ENCODE measurements at regions not wholly inside any gene's neighbourhood (a gene's known extent, or its start where the extent isn't known, plus 50 kb on each side); places are given as distances from the start of the nearest gene placed in this dataset.

- H4K20me1 ChIP-seq (ENCODE audit: insufficient read depth, low read length): no peaks in the 10 kb centered on the region
- H3K79me2 ChIP-seq (ENCODE audit: low read length): no peaks in the 10 kb centered on the region
- no peak overlapping the region for H3K27ac ChIP-seq (ENCODE audit: low read length)
- no peak overlapping the region for H3K9ac ChIP-seq (ENCODE audit: low read length)
- H3K27me3 ChIP-seq (replicated peaks; ENCODE audit: insufficient read depth, low read length): no peaks in the 10 kb centered on the region
- no peaks in the 10 kb centered on the region for H3K36me3 ChIP-seq (replicated peaks; ENCODE audit: insufficient read depth, low read length)
- H3K4me2 ChIP-seq (ENCODE audit: low read depth, low read length): no peak overlapping the region
- H3K9me2 ChIP-seq (replicated peaks; ENCODE audit: insufficient read depth, low read length): no peaks in the 10 kb centered on the region
- DNase-seq: no peak
- no peak overlapping the region for H2AFZ ChIP-seq (ENCODE audit: low read length)
- TF ChIP-seq CTCF (IDR thresholded peaks at IDR 0.05; ENCODE audit: low read length): no peak
- H3F3A ChIP-seq (ENCODE audit: insufficient read depth, low read length): no peaks in the 10 kb centered on the region
- H3K9me3 ChIP-seq (replicated peaks; ENCODE audit: insufficient read depth, low read length): no peaks in the 10 kb centered on the region
- H3K4me1 ChIP-seq (ENCODE audit: low read length): no peaks in the 10 kb centered on the region
- no peak overlapping the region for H3K4me3 ChIP-seq (ENCODE audit: low read length)
Measured at GRCh38 chr11:40062616-40063015, 1396.8 kb downstream of the LRRC4C start.

GRCh38 chr11:40061221-40061620 lies 1398.2 kb downstream of the LRRC4C start:
- Histone ChIP-seq H3K27me3 (replicated peaks; ENCODE audit: insufficient read depth, low read length) (no peaks in the 10 kb centered on the region), H3K27ac (ENCODE audit: low read length) (no peak overlapping the region), H3K4me3 (ENCODE audit: low read length) (no peak overlapping the region), H4K20me1 (ENCODE audit: insufficient read depth, low read length) (no peaks in the 10 kb centered on the region), H3K79me2 (ENCODE audit: low read length) (no peaks in the 10 kb centered on the region), H3K9me2 (replicated peaks; ENCODE audit: insufficient read depth, low read length) (no peaks in the 10 kb centered on the region), H3K4me2 (ENCODE audit: low read depth, low read length) (no peak overlapping the region), H2AFZ (ENCODE audit: low read length) (no peak overlapping the region), H3K9ac (ENCODE audit: low read length) (no peak overlapping the region), H3K4me1 (ENCODE audit: low read length) (no peaks in the 10 kb centered on the region), H3F3A (ENCODE audit: insufficient read depth, low read length) (no peaks in the 10 kb centered on the region), H3K36me3 (replicated peaks; ENCODE audit: insufficient read depth, low read length) (no peaks in the 10 kb centered on the region), H3K9me3 (replicated peaks; ENCODE audit: insufficient read depth, low read length) (no peaks in the 10 kb centered on the region)
- no peak for TF ChIP-seq EZH2phosphoT487 (IDR thresholded peaks at IDR 0.05; ENCODE audit: low read length)
- TF ChIP-seq CTCF (IDR thresholded peaks at IDR 0.05; ENCODE audit: low read length): no peak
- TF ChIP-seq EZH2 (optimal IDR thresholded peaks at IDR 0.05; ENCODE audit: low read depth, low read length): no peak
- DNase-seq: no peak

- H3K27me3 ChIP-seq (replicated peaks; ENCODE audit: insufficient read depth, low read length): no peaks in the 10 kb centered on the region
- no peaks in the 10 kb centered on the region for H4K20me1 ChIP-seq (ENCODE audit: insufficient read depth, low read length)
- H3K9me2 ChIP-seq (replicated peaks; ENCODE audit: insufficient read depth, low read length): no peaks in the 10 kb centered on the region
- no peaks in the 10 kb centered on the region for H3K9me3 ChIP-seq (replicated peaks; ENCODE audit: insufficient read depth, low read length)
- H3K4me3 ChIP-seq (ENCODE audit: low read length): no peak overlapping the region
- H3K27ac ChIP-seq (ENCODE audit: low read length): no peak overlapping the region
- H3K4me1 ChIP-seq (ENCODE audit: low read length): no peaks in the 10 kb centered on the region
- H2AFZ ChIP-seq (ENCODE audit: low read length): no peak overlapping the region
- H3K4me2 ChIP-seq (ENCODE audit: low read depth, low read length): no peak overlapping the region
- no peaks in the 10 kb centered on the region for H3K79me2 ChIP-seq (ENCODE audit: low read length)
- TF ChIP-seq EZH2 (optimal IDR thresholded peaks at IDR 0.05; ENCODE audit: low read depth, low read length): no peak
- DNase-seq: no peak
- H3K36me3 ChIP-seq (replicated peaks; ENCODE audit: insufficient read depth, low read length): no peaks in the 10 kb centered on the region
- H3F3A ChIP-seq (ENCODE audit: insufficient read depth, low read length): no peaks in the 10 kb centered on the region
- H3K9ac ChIP-seq (ENCODE audit: low read length): no peak overlapping the region
Measured at GRCh38 chr11:40054631-40055030, 1404.8 kb downstream of the LRRC4C start.

- Histone ChIP-seq H3K79me2 (ENCODE audit: low read length) (no peaks in the 10 kb centered on the region), H3K36me3 (replicated peaks; ENCODE audit: insufficient read depth, low read length) (no peaks in the 10 kb centered on the region), H2AFZ (ENCODE audit: low read length) (no peak overlapping the region), H3K27me3 (replicated peaks; ENCODE audit: insufficient read depth, low read length) (no peaks in the 10 kb centered on the region), H3K9me3 (replicated peaks; ENCODE audit: insufficient read depth, low read length) (no peaks in the 10 kb centered on the region), H3K4me3 (ENCODE audit: low read length) (no peak overlapping the region), H3K4me2 (ENCODE audit: low read depth, low read length) (no peak overlapping the region), H3K27ac (ENCODE audit: low read length) (no peak overlapping the region), H3K4me1 (ENCODE audit: low read length) (no peaks in the 10 kb centered on the region), H3K9me2 (replicated peaks; ENCODE audit: insufficient read depth, low read length) (no peaks in the 10 kb centered on the region), H4K20me1 (ENCODE audit: insufficient read depth, low read length) (no peaks in the 10 kb centered on the region), H3K9ac (ENCODE audit: low read length) (no peak overlapping the region), H3F3A (ENCODE audit: insufficient read depth, low read length) (no peaks in the 10 kb centered on the region)
- TF ChIP-seq EZH2phosphoT487 (IDR thresholded peaks at IDR 0.05; ENCODE audit: low read length): no peak
- TF ChIP-seq CTCF (IDR thresholded peaks at IDR 0.05; ENCODE audit: low read length): no peak
- TF ChIP-seq EZH2 (optimal IDR thresholded peaks at IDR 0.05; ENCODE audit: low read depth, low read length): no peak
- no peak for DNase-seq
Measured at GRCh38 chr11:40045312-40045711, 1414.1 kb downstream of the LRRC4C start.
